GM19324 (cell line): ENCODE measurements at regions not wholly inside any gene's neighbourhood (a gene's known extent, or its start where the extent isn't known, plus 50 kb on each side); places are given as distances from the start of the nearest gene placed in this dataset.
"Not testable (repeated sequence)": the region's sequence is repeated elsewhere in the genome, so short reads cannot be mapped to it uniquely, and the experiment has no call there.

Experiments
- ATAC-seq: cut with Tn5 transposase; IDR thresholded peaks from one replicate; pipeline ENCODE4 v1.9.1; 2021; ENCODE audit warnings: mild to moderate bottlenecking, moderate library complexity; ENCODE audit not compliant: unreplicated experiment, low FRiP score

- not testable (repeated sequence) for ATAC-seq
Observed at GRCh38 chr4:54993473-54994026, 131.8 kb downstream of the KDR start.

GRCh38 chr4:54992266-54992665 is 133.1 kb downstream of the KDR start:
- ATAC-seq = no peak

- no peak for ATAC-seq
Observed at GRCh38 chr4:54988655-54989054, 136.7 kb downstream of the KDR start.

- no peak for ATAC-seq
Observed at GRCh38 chr4:54986095-54986846, 139.1 kb downstream of the KDR start.

- no peak for ATAC-seq
Observed at GRCh38 chr4:54976682-54977081, 148.7 kb downstream of the KDR start.

GRCh38 chr4:54976031-54976430 is 149.4 kb downstream of the KDR start:
- ATAC-seq = no peak

- ATAC-seq = no peak
Observed at GRCh38 chr4:54973784-54974183, 151.6 kb downstream of the KDR start.

- ATAC-seq = no peak
Observed at GRCh38 chr4:54971474-54971950, 153.9 kb downstream of the KDR start.

GRCh38 chr4:54967289-54967688 is 158.1 kb downstream of the KDR start:
- no peak for ATAC-seq

GRCh38 chr4:54961357-54961975 is 163.9 kb downstream of the KDR start:
- ATAC-seq = no peak

GRCh38 chr4:54959651-54960116 is 165.7 kb downstream of the KDR start:
- ATAC-seq = no peak

- no peak for ATAC-seq
Observed at GRCh38 chr4:54959131-54959530, 166.3 kb downstream of the KDR start.

- ATAC-seq = no peak
Observed at GRCh38 chr4:54958236-54958635, 167.2 kb downstream of the KDR start.

- ATAC-seq = no peak
Observed at GRCh38 chr4:54954656-54955388, 170.6 kb downstream of the KDR start.

- no peak for ATAC-seq
Observed at GRCh38 chr4:54946741-54947140, 178.7 kb downstream of the KDR start.

- ATAC-seq = no peak
Observed at GRCh38 chr4:54945838-54946237, 179.6 kb downstream of the KDR start.

- ATAC-seq = no peak
Observed at GRCh38 chr4:54942721-54943120, 182.7 kb downstream of the KDR start.

GRCh38 chr4:54941994-54942552 is 183.3 kb downstream of the KDR start:
- peak; percentile 73 for ATAC-seq

GRCh38 chr4:54940996-54941865 is 184.2 kb downstream of the KDR start:
- no peak for ATAC-seq

- ATAC-seq = no peak
Observed at GRCh38 chr4:54937501-54937900, 187.9 kb downstream of the KDR start.
